Loucy (cell line): ENCODE measurements at regions not wholly inside any gene's neighbourhood (a gene's known extent, or its start where the extent isn't known, plus 50 kb on each side); places are given as distances from the start of the nearest gene placed in this dataset.

Experiments
- EZH2phosphoT487 ChIP-seq: fragments of 200-600 bp; IDR thresholded peaks from 2 replicates; pipeline ENCODE4 v1.6.1; 2018; ENCODE audit warnings: antibody characterized with exemption, mild to moderate bottlenecking, moderate library complexity, borderline replicate concordance
- TF ChIP-seq, protein P1 (sequence below): fragments of 200-600 bp; sonication (generic); conservative IDR thresholded peaks from 2 replicates; pipeline ENCODE4 v1.5.1; 2014; ENCODE audit warnings: mild to moderate bottlenecking, antibody characterized with exemption, low read length

DNA sequence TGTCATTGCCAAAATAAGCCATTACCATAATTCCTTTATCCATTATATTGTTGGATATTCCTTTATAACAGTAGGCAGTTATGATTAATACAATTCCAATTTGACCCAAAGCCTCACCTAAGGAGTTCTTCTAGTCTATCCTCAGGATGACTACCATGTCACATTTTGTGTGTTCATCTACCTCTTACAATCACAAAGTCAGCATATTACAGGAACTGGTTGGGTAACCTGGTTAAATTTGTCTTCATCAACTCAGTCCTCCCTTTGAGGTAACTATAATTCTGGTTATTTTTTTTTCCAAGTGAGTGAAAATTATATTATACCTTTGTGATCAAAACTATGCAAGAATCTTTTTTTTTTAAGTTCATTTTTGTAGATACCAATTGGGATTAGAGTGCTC lies 540.5 kb downstream of the BTBD3 start:
- TF ChIP-seq, protein P1, sequence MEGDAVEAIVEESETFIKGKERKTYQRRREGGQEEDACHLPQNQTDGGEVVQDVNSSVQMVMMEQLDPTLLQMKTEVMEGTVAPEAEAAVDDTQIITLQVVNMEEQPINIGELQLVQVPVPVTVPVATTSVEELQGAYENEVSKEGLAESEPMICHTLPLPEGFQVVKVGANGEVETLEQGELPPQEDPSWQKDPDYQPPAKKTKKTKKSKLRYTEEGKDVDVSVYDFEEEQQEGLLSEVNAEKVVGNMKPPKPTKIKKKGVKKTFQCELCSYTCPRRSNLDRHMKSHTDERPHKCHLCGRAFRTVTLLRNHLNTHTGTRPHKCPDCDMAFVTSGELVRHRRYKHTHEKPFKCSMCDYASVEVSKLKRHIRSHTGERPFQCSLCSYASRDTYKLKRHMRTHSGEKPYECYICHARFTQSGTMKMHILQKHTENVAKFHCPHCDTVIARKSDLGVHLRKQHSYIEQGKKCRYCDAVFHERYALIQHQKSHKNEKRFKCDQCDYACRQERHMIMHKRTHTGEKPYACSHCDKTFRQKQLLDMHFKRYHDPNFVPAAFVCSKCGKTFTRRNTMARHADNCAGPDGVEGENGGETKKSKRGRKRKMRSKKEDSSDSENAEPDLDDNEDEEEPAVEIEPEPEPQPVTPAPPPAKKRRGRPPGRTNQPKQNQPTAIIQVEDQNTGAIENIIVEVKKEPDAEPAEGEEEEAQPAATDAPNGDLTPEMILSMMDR, result no peak
- TF ChIP-seq EZH2phosphoT487, result no peak
